Astrocyte of the spinal cord (primary cell): ENCODE measurements at regions not wholly inside any gene's neighbourhood (a gene's known extent, or its start where the extent isn't known, plus 50 kb on each side); places are given as distances from the start of the nearest gene placed in this dataset.

ENCODE experiments used
- DNase-seq: peaks from one replicate; pipeline ENCODE4 v3.0.0; 2011; ENCODE audit warnings: low read depth, low spot score
- H3K4me3 ChIP-seq: 2 replicates; pipeline ENCODE4 v1.5.1; 2011; ENCODE audit warnings: low read depth, mild to moderate bottlenecking, low read length, moderate library complexity
- in situ Hi-C: cut with HindIII; loops from 2 replicates; pipeline ENCODE4 v1.10.0; 2017; ENCODE audit warnings: low sequenced_read_pairs
- TF ChIP-seq, protein P1 (sequence below): IDR thresholded peaks from 2 replicates; pipeline ENCODE4 v1.5.1; 2012; ENCODE audit warnings: low read depth, mild to moderate bottlenecking, low read length, inconsistent platforms

DNA sequence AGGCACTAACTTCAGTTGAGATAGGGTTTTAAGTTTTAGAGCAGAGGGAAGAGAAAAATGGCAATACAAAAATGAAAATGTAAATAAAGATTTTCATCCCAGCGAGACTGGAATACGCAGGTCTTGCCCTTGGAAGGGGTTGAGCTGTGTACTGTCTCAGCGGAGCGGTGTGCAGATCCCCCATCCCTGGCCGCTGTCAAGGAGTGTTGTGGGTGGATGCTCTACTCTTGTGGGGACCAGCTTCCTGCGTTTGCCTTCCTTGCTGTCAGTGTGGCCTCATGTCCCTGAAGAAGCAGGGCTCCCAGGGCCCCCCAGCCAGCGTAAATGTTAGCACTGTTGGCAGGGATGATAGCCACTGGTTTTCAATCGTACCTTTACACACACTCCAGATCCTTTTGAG, 249.7 kb upstream of the PITRM1 start:
- no peak for DNase-seq
- TF ChIP-seq, protein P1, sequence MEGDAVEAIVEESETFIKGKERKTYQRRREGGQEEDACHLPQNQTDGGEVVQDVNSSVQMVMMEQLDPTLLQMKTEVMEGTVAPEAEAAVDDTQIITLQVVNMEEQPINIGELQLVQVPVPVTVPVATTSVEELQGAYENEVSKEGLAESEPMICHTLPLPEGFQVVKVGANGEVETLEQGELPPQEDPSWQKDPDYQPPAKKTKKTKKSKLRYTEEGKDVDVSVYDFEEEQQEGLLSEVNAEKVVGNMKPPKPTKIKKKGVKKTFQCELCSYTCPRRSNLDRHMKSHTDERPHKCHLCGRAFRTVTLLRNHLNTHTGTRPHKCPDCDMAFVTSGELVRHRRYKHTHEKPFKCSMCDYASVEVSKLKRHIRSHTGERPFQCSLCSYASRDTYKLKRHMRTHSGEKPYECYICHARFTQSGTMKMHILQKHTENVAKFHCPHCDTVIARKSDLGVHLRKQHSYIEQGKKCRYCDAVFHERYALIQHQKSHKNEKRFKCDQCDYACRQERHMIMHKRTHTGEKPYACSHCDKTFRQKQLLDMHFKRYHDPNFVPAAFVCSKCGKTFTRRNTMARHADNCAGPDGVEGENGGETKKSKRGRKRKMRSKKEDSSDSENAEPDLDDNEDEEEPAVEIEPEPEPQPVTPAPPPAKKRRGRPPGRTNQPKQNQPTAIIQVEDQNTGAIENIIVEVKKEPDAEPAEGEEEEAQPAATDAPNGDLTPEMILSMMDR, result no peak
- H3K4me3 ChIP-seq, result no peak overlapping the region
- in situ Hi-C loops, result no loop called here

DNA sequence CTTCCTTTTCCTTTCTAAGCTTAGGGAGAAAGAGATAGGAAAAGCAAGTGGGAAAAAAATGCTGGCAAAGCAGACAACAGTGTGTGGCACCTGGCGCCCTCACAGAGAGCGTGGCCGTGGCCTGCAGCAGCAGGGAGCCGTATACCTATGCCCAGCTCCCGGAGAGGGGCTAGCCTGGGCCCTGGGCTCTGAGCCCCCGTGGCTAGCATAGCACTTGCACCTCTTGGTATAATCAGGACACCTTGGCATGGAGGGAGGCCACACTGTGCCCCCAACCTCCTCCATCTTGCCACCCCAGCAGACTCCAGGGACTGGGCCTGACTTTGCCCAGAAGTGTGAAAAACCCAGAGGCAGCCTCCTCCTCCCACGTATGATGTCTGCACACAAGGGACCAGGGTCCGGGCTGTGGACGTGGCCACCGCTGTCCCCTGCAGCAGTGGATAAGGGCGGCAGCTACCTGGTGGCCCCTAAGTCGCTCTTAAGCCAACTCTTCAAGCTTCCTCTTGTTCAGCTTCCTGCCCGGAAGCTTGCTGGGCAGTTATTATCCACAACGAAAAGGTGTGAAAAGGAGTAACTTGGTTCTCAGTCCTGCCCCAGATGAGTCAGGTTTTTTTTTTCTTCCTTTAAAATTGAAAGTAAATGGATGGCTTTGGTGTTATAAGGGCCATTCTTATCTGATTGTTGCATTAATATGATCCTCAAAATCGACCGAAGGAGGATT, 249.1 kb upstream of the PITRM1 start:
- in situ Hi-C loops, result no loop called here
- H3K4me3 ChIP-seq, result no peak overlapping the region
- no peak for DNase-seq
- TF ChIP-seq, protein P1, result no peak

DNA sequence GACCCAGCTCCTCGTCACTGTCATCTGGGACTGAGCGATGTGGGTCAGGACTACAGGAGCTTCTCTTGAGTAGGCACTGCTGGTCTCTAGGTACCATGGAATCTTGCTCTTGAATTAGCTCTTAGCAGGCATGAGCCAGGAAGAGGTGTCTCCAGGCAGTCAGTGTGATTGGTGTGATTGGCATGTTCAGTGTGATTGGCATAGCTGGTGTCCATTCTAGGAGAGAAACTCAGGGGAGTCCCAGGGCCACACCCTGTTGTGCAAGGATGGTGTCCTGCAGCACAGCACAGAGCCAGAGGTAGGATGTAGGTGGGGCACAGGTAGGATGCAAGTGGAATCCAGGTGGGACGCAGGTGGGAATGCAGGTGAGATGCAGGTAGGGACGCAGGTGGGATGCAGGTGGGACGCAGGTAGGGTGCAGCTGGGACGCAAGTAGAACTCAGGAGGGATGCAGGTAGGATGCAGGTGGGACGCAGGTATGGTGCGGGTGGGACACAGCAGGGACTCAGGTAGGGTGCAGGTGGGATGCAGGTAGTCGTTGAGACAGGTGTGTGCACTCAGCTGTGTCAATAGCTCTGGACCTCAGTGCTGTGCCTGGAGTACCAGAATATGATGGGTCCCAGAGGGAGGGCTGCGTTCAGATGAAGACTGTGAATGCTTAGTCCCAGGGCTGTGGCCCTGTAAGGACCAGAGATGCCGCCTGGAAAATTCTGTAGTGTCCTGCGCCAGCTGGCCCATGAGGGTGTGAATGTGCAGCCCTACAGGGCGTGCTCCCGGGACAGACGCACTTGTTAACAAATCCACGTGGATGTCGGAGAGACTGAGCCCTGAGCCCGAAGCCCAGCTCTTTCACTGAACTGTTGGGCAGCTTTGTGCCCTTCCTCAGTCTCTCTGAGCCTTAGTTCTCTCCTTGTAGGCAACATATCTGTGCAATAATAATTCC, 248.2 kb upstream of the PITRM1 start:
- H3K4me3 ChIP-seq, result no peak overlapping the region
- no peak for DNase-seq
- in situ Hi-C loops, result no loop called here
- TF ChIP-seq, protein P1, result no peak

DNA sequence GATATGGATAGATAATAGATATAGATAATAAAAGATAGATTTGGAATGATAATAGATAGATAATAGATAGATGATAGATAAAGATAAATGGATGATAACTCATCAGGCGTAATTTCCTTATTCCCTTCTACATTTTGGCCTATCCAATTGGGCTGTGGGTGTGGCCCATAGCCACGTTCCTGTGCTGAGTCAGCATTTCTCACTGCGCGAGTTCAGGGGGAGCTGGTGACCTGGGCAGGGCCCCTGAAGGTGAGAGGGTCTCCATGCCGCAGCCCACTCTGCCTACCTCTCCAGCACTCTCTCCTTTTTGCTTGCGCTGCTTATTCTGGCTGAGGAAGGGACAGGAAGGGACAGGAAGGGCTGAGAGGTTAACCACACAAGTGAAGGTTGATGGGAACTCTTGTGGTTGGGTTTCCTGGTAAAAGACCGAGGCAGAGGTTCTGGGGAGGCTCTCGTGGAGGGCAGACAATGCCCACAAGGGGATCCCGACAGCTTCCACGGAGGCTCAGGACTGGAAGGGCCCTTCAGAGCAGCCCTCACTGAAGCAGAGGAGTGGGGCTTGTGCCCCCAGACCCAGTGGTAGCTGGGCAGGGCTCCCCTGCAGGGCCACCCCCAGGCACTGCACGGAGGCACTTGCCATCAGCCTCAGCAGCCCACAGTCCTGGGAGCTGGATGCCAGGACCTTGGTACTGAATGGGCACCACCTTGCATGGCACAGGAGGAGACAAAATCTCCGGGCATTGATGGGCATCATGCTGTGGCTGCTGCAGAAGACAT, 247.3 kb upstream of the PITRM1 start:
- TF ChIP-seq, protein P1, result no peak
- DNase-seq, result no peak
- H3K4me3 ChIP-seq, result no peak overlapping the region
- in situ Hi-C loops, result no loop called here

- TF ChIP-seq, protein P1, result no peak
- no peak overlapping the region for H3K4me3 ChIP-seq
- DNase-seq, result no peak
- in situ Hi-C loops, result no loop called here
Observed at GRCh38 chr10:3418926-3419325, 246.3 kb upstream of the PITRM1 start.

DNA sequence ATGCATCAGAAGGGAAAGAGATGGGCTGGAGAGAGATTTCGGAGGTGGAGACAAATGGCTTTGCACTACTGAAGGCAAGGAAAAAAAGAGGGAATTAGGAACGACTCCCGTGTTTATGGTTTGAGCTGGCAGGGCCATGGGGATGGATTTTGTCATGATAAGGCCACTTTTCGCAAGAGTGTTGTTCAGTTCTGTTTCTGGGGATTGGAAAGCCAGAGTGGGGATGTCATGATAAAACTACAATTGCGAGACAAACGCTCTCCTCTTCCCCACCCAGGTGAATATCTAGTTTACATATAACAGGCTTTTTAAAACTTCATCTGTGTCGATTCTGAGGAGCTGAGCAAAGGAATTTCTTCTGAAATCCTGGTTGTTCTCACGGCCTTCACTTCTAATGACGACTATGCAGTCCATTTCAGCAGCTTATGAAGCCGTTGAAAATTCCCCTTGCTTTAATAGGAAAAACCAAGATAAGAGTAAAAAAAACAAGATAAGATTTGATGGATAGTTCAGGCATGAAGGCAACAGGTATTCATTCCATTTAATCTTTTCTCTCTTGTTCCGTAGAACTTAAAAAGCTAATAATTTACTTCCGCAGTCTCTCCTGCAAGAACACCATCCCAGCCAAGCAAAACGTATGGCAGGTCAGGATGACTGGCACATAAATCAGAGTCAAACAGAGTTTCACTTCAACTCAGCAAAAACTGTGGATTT, 245.6 kb upstream of the PITRM1 start:
- DNase-seq, result no peak
- in situ Hi-C loops, result no loop called here
- TF ChIP-seq, protein P1, result no peak
- no peak overlapping the region for H3K4me3 ChIP-seq
